CD14-positive monocyte (primary cell): ENCODE measurements at regions not wholly inside any gene's neighbourhood (a gene's known extent, or its start where the extent isn't known, plus 50 kb on each side); places are given as distances from the start of the nearest gene placed in this dataset.

Experiments used
- DNase-seq, 3 donors: peaks; one replicate each; pipeline ENCODE4 v3.0.0-alpha.2; 2011 to 2022
- H2AFZ ChIP-seq: 2 replicates; pipeline ENCODE4 v1.6.0; 2012; ENCODE audit warnings: mild to moderate bottlenecking, low read depth, low read length, inconsistent platforms; ENCODE audit not compliant: insufficient read depth, poor library complexity, severe bottlenecking
- H3K27ac ChIP-seq, 2 donors: 1 replicate in 1 of 2; 2 replicates in 1 of 2; pipeline ENCODE4 v1.5.1; 2012 to 2013; ENCODE audit warnings: low read length in 2 of 2, control low read depth in 1 of 2, inconsistent platforms in 1 of 2, low read depth in 1 of 2, mild to moderate bottlenecking in 1 of 2
- H3K27me3 ChIP-seq, 2 donors: one replicate each; pipeline versions ENCODE4 v1.6.0 to v1.6.1; 2011 to 2013; ENCODE audit warnings: low read length in 2 of 2; ENCODE audit not compliant: control insufficient read depth in 2 of 2, insufficient read depth in 2 of 2
- H3K36me3 ChIP-seq, 2 donors: replicated peaks in 1 of 2; 1 replicate in 1 of 2; 2 replicates in 1 of 2; pipeline versions ENCODE4 v1.5.1 to v1.6.1; 2012 to 2013; ENCODE audit warnings: low read length in 2 of 2, control low read depth in 1 of 2, inconsistent platforms in 1 of 2, mild to moderate bottlenecking in 1 of 2; ENCODE audit not compliant: insufficient read depth in 2 of 2, control insufficient read depth in 1 of 2
- H3K4me1 ChIP-seq, 2 donors: 1 replicate in 1 of 2; 2 replicates in 1 of 2; pipeline versions ENCODE4 v1.5.1 to v1.6.1; 2012 to 2013; ENCODE audit warnings: low read length in 2 of 2, control low read depth in 1 of 2, inconsistent platforms in 1 of 2, mild to moderate bottlenecking in 1 of 2, moderate library complexity in 1 of 2; ENCODE audit not compliant: insufficient read depth in 2 of 2, control insufficient read depth in 1 of 2
- H3K4me2 ChIP-seq: replicated peaks from 2 replicates; pipeline ENCODE3; 2012; ENCODE audit warnings: low read length, moderate library complexity, mild to moderate bottlenecking; ENCODE audit not compliant: poor library complexity, severe bottlenecking; ENCODE audit errors: extremely low read depth
- H3K4me3 ChIP-seq, 3 experiments: fragments of 200-600 bp in 1 of 3; sonication (generic) in 1 of 3; replicated peaks in 1 of 3; 1 replicate in 2 of 3; 2 replicates in 1 of 3; pipeline ENCODE4 v1.5.1; 2011 to 2013; ENCODE audit warnings: low read length in 3 of 3, mild to moderate bottlenecking in 3 of 3, control low read depth in 2 of 3, low read depth in 2 of 3, inconsistent platforms in 1 of 3, moderate library complexity in 1 of 3
- H3K79me2 ChIP-seq: 2 replicates; pipeline ENCODE4 v1.6.0; 2012; ENCODE audit warnings: mild to moderate bottlenecking, control low read depth, inconsistent platforms, low read length, moderate library complexity; ENCODE audit not compliant: insufficient read depth
- H3K9ac ChIP-seq: 2 replicates; pipeline ENCODE4 v1.6.0; 2017; ENCODE audit warnings: low read length, mild to moderate bottlenecking; ENCODE audit not compliant: insufficient read depth, poor library complexity, severe bottlenecking
- H3K9me3 ChIP-seq, 2 donors: replicated peaks in 1 of 2; 1 replicate in 1 of 2; 2 replicates in 1 of 2; pipeline versions ENCODE4 v1.5.1 to v1.6.1; 2012 to 2013; ENCODE audit warnings: low read length in 2 of 2, control low read depth in 1 of 2; ENCODE audit not compliant: control insufficient read depth in 1 of 2, insufficient read depth in 1 of 2
- H4K20me1 ChIP-seq: 2 replicates; pipeline ENCODE4 v1.6.0; 2012; ENCODE audit warnings: mild to moderate bottlenecking, low read length, control low read depth, moderate library complexity; ENCODE audit not compliant: insufficient read depth
- H3K27ac Mint-ChIP-seq, 7 donors: one replicate each; pipeline ENCODE4 v1.8.0; 2020; ENCODE audit warnings: mild to moderate bottlenecking in 7 of 7, mixed read lengths in 7 of 7, moderate library complexity in 6 of 7, inconsistent platforms in 2 of 7
- H3K27me3 Mint-ChIP-seq, 3 donors: one replicate each; pipeline ENCODE4 v1.8.0; 2021 to 2022; ENCODE audit warnings: low read depth in 3 of 3, mild to moderate bottlenecking in 3 of 3, mixed read lengths in 3 of 3, moderate library complexity in 3 of 3, inconsistent platforms in 1 of 3
- H3K36me3 Mint-ChIP-seq, 2 donors: one replicate each; pipeline ENCODE4 v1.8.0; 2020; ENCODE audit warnings: mixed read lengths in 2 of 2, inconsistent platforms in 1 of 2, mild to moderate bottlenecking in 1 of 2
- H3K4me1 Mint-ChIP-seq: one replicate; pipeline ENCODE4 v1.8.0; 2020; ENCODE audit warnings: mild to moderate bottlenecking, mixed read lengths
- H3K4me3 Mint-ChIP-seq, 2 donors: one replicate each; pipeline ENCODE4 v1.8.0; 2020; ENCODE audit warnings: mild to moderate bottlenecking in 2 of 2, mixed read lengths in 2 of 2, moderate library complexity in 1 of 2
- H3K9me3 Mint-ChIP-seq, 7 donors: one replicate each; pipeline ENCODE4 v1.8.0; 2020 to 2022; ENCODE audit warnings: mixed read lengths in 7 of 7, mild to moderate bottlenecking in 6 of 7, moderate library complexity in 6 of 7, inconsistent platforms in 2 of 7
- CTCF ChIP-seq: fragments of 200-600 bp; IDR thresholded peaks from one replicate; pipeline ENCODE4 v1.8.0; 2022; ENCODE audit warnings: antibody characterized with exemption, mild to moderate bottlenecking
- WGBS: methylation state at CpG from one replicate; pipeline ENCODE4 v1.1.5; 2013; ENCODE audit warnings: missing lambda C conversion rate; ENCODE audit not compliant: insufficient coverage; 5-methylcytosine and 5-hydroxymethylcytosine counted together
- intact Hi-C, 2 donors: fragments of 100-400 bp; cut with micrococcal nuclease; formaldehyde crosslinking; loops; one replicate each; pipeline versions ENCODE4 v1.15.0 to v1.15.1; 2023

GRCh38 chr7:18174996-18175395 lies 147.3 kb upstream of the PRPS1L1 start:
- H3K9me3 ChIP-seq = peaks cover 0 to 5% of the 10 kb centered on the region in 2 donors

GRCh38 chr7:18175801-18176450 lies 148.3 kb upstream of the PRPS1L1 start:
- Mint-ChIP-seq H3K36me3 (no peaks in the 10 kb centered on the region), H3K27me3 (peaks cover 0 to 2% (median 2%) of the 10 kb centered on the region in 3 donors), H3K4me1 (peaks cover 29% of the 10 kb centered on the region), H3K4me3 (no peak overlapping the region), H3K9me3 (peaks cover 0 to 6% (median 3%) of the 10 kb centered on the region in 7 donors), H3K27ac (no peak overlapping the region)
- Histone ChIP-seq H3K9me3 (peaks cover 0 to 5% of the 10 kb centered on the region in 2 donors), H3K4me2 (no peak overlapping the region), H3K9ac (no peak overlapping the region), H2AFZ (no peak overlapping the region), H3K27ac (no peak overlapping the region), H3K79me2 (no peaks in the 10 kb centered on the region), H3K4me1 (peaks cover 21 to 33% of the 10 kb centered on the region in 2 donors), H3K4me3 (no peak overlapping the region), H3K27me3 (no peaks in the 10 kb centered on the region), H3K36me3 (no peaks in the 10 kb centered on the region), H4K20me1 (no peaks in the 10 kb centered on the region)
- TF ChIP-seq CTCF = no peak
- WGBS = 71% methylated on average over 1 of the region's 2 CpGs
- no peak for DNase-seq
- intact Hi-C loops = loop anchor here in 1 of 2 donors (5.0 kb wide), 1 partner anchor 51 kb away; no protein-coding TSS in a partner anchor

More at GRCh38 chr7:18174996-18175395, 147.3 kb upstream of the PRPS1L1 start:
- Histone ChIP-seq H3K4me1 (peaks cover 21 to 32% of the 10 kb centered on the region in 2 donors), H4K20me1 (no peaks in the 10 kb centered on the region), H3K27ac (no peak overlapping the region), H3K36me3 (no peaks in the 10 kb centered on the region), H3K4me2 (no peak overlapping the region), H3K4me3 (no peak overlapping the region), H3K79me2 (no peaks in the 10 kb centered on the region), H3K27me3 (no peaks in the 10 kb centered on the region), H3K9ac (no peak overlapping the region), H2AFZ (no peak overlapping the region)
- H3K36me3 Mint-ChIP-seq = no peaks in the 10 kb centered on the region
- intact Hi-C loops = loop anchor here in 1 of 2 donors (5.0 kb wide), 1 partner anchor 52 kb away; no protein-coding TSS in a partner anchor
- no peak for TF ChIP-seq CTCF
- H3K4me3 Mint-ChIP-seq = no peak overlapping the region
- peaks cover 0 to 6% (median 3%) of the 10 kb centered on the region in 7 donors for H3K9me3 Mint-ChIP-seq
- 50% methylated on average over 1 of the region's 7 CpGs for WGBS
- no peak overlapping the region for H3K27ac Mint-ChIP-seq
- no peak for DNase-seq
- H3K4me1 Mint-ChIP-seq = peaks cover 30% of the 10 kb centered on the region
- H3K27me3 Mint-ChIP-seq = peaks cover 0 to 2% (median under 1%) of the 10 kb centered on the region in 3 donors
